ENCODE measurements at regions not wholly inside any gene's neighbourhood (a gene's known extent, or its start where the extent isn't known, plus 50 kb on each side); places are given as distances from the start of the nearest gene placed in this dataset.

GRCh38 chr1:199706826-199707606 lies 320.5 kb upstream of the NR5A2 start:
- TF ChIP-seq CTCF (IDR thresholded peaks at IDR 0.05; ENCODE audit: insufficient read depth, low read length) (no peak), GABPA (IDR thresholded peaks at IDR 0.05; ENCODE audit: low read depth) (no peak)
- TF ChIP-seq, protein P1, sequence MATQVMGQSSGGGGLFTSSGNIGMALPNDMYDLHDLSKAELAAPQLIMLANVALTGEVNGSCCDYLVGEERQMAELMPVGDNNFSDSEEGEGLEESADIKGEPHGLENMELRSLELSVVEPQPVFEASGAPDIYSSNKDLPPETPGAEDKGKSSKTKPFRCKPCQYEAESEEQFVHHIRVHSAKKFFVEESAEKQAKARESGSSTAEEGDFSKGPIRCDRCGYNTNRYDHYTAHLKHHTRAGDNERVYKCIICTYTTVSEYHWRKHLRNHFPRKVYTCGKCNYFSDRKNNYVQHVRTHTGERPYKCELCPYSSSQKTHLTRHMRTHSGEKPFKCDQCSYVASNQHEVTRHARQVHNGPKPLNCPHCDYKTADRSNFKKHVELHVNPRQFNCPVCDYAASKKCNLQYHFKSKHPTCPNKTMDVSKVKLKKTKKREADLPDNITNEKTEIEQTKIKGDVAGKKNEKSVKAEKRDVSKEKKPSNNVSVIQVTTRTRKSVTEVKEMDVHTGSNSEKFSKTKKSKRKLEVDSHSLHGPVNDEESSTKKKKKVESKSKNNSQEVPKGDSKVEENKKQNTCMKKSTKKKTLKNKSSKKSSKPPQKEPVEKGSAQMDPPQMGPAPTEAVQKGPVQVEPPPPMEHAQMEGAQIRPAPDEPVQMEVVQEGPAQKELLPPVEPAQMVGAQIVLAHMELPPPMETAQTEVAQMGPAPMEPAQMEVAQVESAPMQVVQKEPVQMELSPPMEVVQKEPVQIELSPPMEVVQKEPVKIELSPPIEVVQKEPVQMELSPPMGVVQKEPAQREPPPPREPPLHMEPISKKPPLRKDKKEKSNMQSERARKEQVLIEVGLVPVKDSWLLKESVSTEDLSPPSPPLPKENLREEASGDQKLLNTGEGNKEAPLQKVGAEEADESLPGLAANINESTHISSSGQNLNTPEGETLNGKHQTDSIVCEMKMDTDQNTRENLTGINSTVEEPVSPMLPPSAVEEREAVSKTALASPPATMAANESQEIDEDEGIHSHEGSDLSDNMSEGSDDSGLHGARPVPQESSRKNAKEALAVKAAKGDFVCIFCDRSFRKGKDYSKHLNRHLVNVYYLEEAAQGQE (IDR thresholded peaks at IDR 0.05; ENCODE audit: insufficient replicate concordance, low read depth): no peak

All from HL-60 (cell line).